NCI-H128 (cell line): ENCODE measurements at regions not wholly inside any gene's neighbourhood (a gene's known extent, or its start where the extent isn't known, plus 50 kb on each side); places are given as distances from the start of the nearest gene placed in this dataset.

Source experiments
- DNase-seq: peaks from one replicate; lab custom pipeline; 2025; ENCODE audit not compliant: unreplicated experiment; lab: John Stamatoyannopoulos, UW

- no peak for DNase-seq
Measured at GRCh38 chr12:92003701-92004100, 141.9 kb downstream of the BTG1 start.

DNA sequence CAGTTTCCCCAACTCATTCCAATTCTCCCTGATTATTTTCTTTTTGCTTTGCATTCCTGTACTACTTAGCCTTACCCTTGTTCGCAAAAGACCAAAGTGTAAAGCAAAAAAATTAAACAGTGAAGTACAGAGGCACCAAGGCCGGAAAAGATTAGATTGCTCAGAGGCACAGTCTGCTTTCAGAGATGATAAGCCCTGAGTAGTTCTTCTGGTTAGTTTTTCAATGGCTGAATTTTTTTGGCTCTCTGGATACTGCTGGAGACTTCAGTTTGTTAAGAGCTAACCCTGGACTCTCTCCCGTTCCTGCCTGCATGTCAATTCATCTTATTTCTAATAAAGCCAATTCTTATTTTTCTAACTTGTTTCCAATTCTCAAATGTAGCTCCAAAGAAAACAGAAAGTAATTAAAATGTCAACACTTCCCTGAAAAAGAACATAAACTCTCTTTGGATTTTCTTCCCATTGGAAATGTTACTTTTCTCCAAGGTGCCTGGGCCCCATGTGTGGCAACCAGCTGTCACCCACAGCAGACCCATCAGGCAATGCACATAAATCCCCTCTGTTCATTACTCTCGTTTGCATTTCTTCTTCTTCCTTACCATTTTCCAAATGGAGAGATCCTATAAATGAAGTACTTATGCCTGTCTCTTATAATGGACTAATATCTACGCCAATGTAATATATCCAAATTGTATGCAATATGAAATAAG is 142.8 kb downstream of the BTG1 start:
- DNase-seq = no peak

DNA sequence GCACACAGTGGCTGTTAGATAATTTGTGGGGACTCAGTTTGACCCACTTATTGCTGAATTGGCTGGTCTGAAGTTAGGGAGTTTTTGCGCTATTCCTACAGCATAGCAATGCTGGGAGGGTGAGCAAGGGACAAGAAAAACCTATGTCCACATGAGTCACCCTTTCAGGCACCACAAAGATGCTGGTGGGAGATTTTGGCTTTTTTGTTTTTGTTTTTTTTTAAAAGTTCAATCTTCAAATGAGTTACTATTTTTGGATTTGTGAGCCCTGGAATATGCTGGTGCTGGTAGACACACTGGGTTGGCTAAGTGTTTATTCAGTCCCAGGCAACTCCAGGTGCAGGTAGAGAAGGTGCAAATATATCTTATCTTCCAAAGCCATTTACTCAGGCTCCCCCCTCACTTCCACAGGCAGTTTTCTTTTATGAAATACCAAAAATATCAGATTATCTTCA is 143.4 kb downstream of the BTG1 start:
- DNase-seq = no peak

GRCh38 chr12:92000597-92000996 is 145.0 kb downstream of the BTG1 start:
- no peak for DNase-seq

- DNase-seq = no peak
Measured at GRCh38 chr12:91999823-92000222, 145.8 kb downstream of the BTG1 start.

GRCh38 chr12:91998316-91998715 is 147.3 kb downstream of the BTG1 start:
- no peak for DNase-seq

DNA sequence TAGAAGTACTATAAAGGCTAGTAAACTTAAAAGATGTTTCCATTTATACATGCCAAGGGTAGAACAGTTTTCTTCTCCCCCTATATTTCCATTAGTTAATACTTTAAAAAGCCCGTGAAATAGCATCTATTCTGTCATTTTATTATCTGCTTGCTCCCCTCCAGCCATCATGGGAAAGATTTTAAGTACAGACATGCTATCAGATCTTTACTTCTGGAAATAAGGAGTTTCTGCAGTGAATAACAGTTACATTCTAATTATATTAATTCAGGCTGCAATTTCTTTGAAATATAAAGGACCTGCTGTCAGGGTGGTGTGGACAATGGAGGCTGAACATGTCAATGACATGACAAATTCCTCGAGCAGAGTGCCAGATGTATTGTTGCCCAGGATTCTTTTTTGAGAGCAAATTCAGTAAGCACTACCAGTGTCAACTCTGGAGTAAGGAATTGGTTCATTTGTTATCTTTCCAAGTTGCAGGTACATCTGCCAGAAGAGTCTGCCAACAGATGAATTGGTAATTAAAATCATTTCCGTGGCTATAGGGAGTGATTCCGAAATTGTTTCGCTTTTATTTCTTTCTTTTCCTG is 151.3 kb downstream of the BTG1 start:
- DNase-seq = no peak

DNA sequence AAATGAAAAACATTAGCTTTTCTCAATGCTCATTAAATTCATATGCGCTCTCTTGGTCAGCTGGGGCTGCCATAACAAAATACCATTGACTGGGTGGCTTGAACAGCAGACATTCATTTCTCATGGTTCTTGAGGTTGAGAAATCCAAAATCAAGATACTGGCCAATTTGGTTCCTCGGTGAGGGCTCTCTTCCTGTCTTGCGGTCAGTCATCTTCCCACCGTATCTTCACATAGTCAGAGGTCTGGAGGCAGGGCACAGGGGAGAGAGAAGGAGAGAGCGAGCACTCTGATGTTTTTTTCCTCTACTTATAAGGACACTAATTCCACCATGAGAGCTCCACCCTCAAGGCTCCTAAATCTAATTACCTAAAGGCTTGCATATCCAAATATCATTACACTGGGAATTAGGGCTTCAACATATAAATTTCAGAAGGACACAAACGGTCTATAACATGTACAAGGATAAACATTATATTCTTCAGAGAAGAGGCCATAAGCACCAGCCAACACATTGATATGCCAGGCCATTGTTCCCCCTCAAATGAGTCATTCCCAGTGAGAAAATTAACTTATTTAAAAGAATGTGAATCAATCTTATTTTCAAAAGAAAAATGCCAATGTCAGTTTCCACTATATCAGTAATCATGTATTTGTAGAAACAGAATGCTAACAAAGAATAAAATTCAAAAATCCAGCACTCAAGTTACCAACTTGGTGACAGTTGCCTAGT is 152.2 kb downstream of the BTG1 start:
- no peak for DNase-seq

DNA sequence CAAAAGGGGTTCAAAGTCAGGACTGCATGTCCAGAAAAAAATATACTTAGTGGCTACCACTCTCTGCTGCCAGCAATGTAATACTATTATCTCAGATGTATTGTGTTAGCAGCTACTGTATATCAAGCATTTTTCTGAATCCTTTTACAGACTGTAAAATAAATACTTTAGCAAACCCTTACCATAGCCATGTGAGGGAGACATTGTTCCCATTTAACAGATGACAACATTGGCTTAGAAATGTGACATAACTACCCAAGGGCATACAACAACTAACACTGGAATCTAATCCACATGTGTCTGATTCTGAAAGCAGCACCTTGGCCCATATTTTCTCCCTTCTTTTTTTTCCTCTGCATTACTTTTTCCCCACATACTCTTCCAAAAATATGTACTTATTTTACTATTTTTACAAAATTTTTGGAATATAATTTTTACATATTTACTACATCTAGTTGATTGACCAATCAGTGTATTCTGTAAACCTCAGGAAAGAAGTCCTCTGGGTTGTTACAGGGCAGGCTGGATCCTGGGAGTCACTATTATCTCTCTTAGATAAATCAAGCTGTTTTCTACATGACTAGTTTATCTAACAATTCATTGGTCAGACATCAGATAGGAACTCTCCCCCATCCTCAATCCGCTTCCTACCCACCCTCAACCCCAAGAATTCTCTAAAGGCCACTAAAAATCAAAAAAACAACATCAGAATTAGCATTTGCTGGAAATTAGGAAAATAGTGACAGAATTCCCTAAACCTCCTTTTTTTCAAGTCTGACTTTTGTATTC is 154.1 kb downstream of the BTG1 start:
- no peak for DNase-seq

DNA sequence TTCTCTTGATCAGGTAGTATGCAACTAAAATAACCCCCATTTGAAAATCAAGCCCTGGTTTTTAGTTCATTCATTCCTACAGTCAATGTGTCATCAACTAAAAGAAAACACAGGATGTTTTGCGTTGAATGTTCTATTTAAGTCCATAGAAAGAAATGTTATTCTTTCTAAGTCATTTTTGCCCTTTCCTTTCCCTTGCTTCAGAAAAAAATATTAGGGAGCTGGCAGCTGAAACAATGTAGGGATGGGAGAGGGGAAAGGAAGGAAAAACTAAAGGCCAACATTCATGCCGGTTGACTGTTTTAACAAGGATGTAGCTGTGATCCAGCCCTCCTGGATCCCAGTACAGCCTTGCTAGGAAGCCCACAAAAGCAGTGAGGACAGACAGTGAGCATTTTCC is 155.1 kb downstream of the BTG1 start:
- DNase-seq = no peak

- DNase-seq = no peak
Measured at GRCh38 chr12:91989143-91989542, 156.5 kb downstream of the BTG1 start.

- DNase-seq = no peak
Measured at GRCh38 chr12:91988086-91988923, 157.3 kb downstream of the BTG1 start.

DNA sequence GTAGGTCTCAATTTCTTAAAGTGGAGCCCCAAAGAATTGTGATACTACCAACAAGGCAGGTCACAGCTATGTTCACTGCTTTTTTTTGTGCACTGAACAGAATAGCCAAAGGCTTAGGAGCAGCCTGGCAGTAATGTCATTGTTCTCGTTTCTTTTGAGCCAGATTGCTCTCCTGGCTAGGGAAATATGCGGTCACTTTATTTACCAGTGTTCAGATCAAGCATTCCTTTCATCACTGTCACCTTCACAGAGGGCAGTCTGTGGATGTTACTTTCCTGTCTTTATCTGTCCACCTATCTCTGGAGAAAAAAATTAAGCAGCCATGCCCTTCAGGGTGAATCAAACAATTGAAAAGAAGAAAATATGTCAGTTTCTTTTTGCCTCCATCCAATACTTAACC is 159.6 kb downstream of the BTG1 start:
- no peak for DNase-seq

- DNase-seq = no peak
Measured at GRCh38 chr12:91985002-91985787, 160.5 kb downstream of the BTG1 start.

- no peak for DNase-seq
Measured at GRCh38 chr12:91984556-91984955, 161.1 kb downstream of the BTG1 start.

DNA sequence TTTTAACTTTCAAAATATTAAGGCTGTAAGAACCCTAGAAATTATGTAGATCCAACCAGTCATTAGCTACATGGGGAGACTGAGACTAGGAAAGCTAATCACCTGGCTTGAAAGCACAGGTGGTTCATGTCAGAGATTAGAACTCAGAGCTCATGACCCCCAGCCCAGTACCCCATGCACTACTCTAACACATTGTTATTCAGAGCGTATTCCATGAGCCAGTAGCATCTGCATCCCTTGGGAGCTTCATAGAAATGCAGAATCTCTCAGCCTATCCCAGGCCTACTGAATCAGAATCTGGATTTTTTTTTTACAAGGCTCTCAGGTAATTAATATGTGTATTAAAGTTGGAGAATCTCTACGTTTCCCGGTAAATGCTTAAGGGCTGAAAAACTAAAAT is 161.7 kb downstream of the BTG1 start:
- DNase-seq = no peak

- no peak for DNase-seq
Measured at GRCh38 chr12:91982946-91983345, 162.7 kb downstream of the BTG1 start.

- DNase-seq = no peak
Measured at GRCh38 chr12:91980389-91980821, 165.2 kb downstream of the BTG1 start.

DNA sequence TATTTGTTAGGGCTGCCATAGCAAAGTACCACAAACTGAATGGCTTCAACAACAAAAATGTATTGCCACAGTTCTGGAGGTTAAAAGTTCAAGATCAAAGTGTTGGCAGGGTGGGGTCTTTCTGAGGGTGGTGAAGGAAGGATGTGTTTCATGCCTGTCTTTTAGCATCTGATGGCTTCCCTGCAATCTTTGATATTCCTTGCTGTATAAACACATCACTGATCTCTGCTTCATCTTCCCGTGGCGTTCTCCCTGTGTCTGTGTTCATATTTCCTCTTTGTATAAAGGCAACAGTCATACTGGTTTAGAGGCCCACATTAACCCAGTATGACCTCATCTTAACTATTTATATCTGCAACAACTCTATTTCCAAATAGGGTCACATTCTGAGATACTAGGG is 167.5 kb downstream of the BTG1 start:
- DNase-seq = no peak

DNA sequence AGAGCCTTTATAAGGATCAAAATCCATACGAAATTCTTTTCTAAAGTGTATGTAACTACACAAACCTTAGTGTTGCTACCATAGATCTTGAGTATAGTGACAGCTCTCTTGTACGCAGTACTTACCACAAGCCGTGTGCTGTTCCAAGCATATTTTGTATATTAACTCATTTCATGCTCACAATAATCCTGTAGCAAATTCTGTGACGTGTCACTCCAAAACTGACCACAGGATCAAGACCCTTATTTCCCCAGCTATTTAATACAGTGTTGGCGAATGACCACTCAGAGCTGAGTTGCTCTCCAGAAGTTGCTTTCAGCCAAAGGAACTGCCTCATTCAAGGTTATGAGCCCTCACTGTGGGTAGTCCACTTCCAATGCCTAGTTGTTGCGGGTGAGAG is 169.8 kb downstream of the BTG1 start:
- no peak for DNase-seq
